ENCODE measurements at regions not wholly inside any gene's neighbourhood (a gene's known extent, or its start where the extent isn't known, plus 50 kb on each side); places are given as distances from the start of the nearest gene placed in this dataset.

DNA sequence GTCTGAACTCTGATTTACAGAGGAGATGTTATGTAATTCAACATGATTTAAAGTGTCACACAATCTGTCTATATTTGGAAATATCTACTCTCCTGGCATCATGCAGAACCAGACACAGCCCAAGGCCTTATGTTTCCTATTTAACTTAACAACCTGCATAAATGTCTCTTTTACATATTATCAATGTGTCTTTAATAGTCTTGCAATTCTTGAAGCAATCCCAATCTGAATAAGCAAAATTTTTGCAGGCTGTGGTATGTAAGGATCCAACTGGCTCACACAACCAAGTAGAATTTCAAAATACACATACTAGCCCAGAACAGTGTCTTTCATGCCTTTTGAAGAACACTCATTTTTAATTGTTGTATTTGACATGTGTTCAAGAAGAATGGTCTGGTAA is 443.2 kb downstream of the MAFB start:
- DNase-seq (ENCODE audit: extremely low read depth, low read depth, low spot score), result no peak

DNA sequence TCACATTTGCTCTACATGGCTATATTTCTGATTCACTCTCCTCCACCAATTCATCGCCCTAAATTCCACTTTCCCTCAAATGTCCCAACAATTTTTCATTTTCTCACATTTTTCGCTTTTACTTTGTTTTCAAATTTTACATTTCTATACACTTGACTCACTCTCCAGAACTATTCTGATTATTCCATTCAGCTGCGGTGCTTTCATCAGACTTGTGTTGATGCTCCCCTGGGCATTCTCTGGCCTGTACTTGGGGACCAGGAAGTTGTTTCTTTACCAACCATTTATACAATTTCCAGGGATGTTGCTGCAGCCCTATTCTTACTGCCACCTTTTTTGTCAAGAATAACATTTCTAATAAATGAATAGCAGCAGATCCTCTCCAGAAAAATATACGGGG is 444.8 kb downstream of the MAFB start:
- no peak for DNase-seq (ENCODE audit: extremely low read depth, low read depth, low spot score)

DNA sequence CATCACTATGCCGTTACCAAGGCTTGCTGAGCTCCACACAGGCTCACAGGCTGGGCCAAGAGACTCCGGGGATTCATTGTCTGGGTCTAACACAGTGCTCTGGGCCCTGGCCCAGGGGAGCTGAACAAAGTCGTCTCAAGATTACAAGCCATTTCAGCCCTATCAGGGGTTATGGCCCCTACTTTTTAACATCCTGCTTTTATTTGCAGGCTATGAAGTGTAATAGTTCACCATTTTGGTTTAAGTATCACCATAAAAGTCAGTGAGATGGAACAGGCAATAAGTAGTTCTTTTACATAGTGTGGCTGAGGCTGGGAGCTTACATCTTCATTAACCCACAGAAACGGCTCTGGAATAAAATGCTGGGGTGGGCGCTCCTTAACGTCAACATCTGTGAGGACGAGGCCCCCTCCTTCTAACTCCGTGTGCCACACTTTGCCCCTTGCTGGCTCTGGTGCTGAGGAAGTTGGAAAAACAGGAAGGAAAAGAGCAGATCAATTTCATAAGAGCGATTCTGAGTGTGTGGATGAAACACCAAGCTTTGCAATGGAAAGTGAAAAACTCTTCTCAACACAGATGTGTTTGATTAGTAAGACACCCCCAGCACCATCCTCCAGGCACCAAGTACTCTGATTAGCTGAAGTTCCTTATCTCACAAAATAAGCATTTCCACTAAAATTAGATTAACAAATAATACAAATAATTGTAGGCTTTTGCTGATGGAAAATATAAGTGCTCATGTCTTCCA is 447.3 kb downstream of the MAFB start:
- no peak for DNase-seq (ENCODE audit: extremely low read depth, low read depth, low spot score)

DNA sequence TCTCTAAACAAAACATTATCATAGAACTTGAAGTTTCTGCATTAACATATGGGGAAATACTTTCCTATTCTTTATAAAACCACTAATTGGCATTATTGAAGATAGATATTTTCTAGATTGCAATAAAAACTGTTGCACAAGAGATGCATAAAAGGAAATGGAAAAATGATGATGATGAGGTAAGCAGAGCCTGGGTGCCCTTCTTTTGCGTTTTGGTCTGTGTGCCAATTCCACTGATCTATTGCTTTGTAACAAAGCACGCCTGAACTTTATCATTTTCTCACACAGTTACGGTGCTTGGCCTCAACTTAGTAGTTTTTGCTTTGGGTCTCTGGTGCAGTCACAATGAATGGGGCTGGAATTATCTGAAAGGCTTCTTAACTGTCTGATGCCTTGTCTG is 450.5 kb downstream of the MAFB start:
- no peak for DNase-seq (ENCODE audit: extremely low read depth, low read depth, low spot score)

DNA sequence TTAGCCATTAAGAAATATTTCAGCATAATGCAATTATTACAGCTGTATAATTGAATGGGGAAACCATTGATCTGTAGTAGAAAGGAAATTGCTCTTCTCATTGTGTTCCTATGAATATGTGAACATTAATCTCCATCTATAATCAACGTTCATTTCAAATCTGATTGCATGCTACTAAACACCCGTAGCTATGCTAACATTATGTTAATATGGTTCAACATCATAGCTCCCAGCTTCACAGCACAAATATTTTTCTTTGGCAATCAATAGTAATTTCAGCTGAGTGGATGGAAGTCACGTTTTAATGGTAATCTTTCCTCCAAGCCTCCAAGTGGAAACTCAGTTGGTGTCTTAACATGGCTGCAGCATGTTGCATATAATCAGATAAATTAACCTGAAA is 454.4 kb downstream of the MAFB start:
- DNase-seq (ENCODE audit: extremely low read depth, low read depth, low spot score), result no peak

DNA sequence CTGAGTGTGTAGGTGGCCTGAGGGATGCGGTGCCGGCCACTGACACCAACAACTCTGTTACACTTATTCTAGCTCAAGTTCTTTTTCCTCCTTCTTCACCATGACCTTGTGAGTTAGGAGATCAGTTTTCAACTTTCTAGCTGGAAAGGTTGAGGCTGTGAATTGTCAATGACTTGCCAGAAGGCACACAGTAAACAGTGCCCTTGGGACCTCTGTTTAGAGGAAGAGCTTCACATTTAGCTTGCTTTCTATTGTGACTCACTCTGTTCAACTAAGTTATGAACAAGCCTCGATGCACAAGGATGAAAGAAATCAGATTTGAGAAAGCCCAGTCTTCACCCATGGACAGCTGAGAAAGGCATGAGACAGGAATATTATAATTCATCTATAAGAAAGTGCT is 455.6 kb downstream of the MAFB start:
- no peak for DNase-seq (ENCODE audit: extremely low read depth, low read depth, low spot score)

DNA sequence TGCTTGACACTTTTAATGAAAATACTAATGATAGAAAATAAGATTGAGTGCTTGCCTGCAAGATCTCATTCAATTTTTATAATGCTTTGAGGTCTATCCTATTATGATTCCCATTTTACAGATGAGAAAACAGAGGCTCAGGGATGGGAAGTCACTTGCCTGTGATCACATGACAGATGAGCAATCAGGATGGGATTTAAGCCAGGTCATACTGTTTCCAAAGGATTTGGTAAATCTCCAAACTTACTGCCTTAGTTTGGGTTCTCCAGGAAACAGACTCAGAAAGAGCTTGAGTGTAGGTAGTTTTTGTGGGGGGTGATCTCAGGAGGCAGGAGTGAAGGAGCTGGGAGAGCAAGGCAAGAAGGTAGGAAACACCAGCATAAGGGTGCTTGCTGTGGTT is 456.3 kb downstream of the MAFB start:
- no peak for DNase-seq (ENCODE audit: extremely low read depth, low read depth, low spot score)

DNA sequence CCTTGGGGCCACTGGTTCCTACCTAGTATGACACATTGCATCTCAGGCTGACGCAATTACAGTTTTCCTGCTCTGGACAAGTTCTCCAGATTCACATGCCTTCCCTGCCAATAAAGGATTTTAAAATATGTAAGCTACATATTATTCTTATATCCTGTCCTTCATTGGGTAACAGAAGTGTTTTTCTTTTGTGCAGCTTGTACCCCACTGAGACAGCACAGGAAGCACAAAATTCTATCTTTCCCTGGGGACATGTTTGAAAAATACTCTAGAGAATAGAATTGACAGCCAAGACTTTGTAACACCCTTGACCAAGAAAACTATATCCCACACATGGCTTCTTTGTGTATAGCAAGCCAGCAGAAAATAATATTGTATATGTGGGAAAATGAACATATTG is 456.8 kb downstream of the MAFB start:
- no peak for DNase-seq (ENCODE audit: extremely low read depth, low read depth, low spot score)

DNA sequence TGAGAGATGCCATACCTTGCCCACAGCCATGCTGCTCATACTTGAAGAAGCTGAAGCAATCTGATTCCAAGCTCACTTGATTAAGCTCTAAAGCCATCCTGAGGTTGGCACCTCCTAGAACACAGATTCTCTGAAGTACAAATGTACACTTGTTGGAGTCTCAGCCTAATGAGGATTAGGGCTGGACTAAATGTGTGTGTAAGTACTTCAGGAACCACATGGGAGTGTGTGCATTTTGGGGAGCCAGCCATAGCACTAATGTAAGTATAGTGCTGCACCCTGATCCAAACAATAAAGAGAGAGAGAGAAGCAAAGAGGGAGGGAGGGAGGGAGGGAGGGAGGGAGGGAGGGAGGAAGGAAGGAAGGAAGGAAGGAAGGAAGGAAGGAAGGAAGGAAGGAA is 458.6 kb downstream of the MAFB start:
- no peak for DNase-seq (ENCODE audit: extremely low read depth, low read depth, low spot score)

DNA sequence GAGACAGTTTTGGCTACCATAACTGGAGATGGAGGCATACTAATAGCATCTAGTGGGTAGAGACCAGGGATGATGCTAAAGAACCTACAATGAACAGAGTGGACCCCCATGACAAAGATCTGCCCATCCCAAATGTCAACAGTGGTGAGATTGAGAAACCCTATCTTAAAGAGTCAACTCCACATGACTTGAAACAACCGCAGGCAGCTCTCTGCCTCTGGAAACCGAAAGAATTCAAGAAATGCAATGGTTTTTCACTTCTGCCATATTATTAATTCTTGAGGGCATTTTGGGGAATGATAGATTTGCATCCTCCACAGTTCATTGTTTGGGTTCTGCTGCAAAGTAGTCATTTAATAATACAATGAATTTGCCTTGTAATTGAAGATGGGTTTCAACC is 463.4 kb downstream of the MAFB start:
- DNase-seq (ENCODE audit: extremely low read depth, low read depth, low spot score), result no peak

DNA sequence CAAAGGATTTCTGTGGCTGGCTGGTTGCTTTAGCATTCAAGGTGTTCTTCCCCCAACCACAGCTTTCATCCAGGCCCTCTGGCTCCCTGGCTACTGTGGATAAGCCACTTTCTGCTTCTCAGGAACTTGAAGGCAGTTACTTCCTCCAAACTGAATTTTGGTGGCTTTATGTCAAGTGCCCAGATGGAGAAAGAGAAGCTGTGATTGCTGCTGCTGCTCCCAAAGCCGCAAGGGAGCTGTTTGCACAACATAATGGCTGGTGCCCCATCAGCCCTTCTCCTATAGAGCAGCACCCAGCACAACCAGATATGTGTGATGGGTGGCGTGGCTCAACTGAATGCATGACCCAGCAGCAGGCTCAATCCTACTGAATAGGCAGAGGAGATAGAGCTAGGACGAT is 465.2 kb downstream of the MAFB start:
- DNase-seq (ENCODE audit: extremely low read depth, low read depth, low spot score), result no peak

DNA sequence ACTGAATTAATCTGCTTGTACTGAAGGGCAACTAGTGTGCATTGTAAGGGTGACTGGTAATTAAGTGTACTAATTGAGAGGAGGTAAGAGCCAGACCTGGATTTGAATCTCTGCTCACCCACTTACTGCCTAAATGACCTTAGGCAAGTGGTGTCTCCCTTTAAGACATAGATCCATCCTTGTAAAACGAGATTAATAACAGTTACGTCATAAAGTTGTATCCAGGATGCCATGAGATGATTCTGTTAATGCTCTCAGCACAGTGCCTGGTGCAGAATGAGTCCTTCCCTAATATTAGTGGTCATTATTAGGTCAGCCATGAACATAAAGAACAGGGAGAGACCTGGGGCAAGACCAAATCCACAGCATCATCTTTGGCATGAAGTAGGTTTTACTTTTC is 470.1 kb downstream of the MAFB start:
- DNase-seq (ENCODE audit: extremely low read depth, low read depth, low spot score), result no peak

DNA sequence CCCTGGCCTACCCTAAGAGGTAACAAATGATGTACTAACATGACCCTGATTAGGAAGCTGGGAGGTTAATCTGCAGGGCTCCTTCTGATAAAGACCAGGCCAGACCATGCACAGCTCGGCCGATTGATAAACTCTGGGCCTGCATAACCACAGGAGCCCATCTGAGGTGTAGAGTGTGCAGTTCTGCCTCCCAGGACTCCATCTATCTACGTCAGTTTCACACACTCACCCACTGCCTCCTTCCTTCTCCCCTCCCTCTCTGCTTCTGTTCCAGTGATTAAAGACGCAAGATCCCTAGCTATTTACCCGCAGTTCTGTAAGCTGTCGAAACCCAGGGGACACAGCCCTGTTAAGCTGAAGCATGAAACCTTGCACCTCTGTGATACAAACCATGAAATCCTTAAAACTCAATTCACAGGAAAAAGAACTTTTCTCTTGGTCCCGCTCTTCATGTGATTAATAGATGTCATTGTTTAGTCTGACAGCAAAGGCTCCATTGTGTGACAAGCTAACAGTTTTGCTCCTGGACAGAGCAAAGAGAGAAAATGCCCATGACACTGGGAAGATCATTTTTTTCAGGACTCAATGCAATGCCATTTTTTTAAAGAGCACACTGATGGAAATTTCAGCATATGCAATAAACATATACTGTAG is 470.6 kb downstream of the MAFB start:
- no peak for DNase-seq (ENCODE audit: extremely low read depth, low read depth, low spot score)

DNA sequence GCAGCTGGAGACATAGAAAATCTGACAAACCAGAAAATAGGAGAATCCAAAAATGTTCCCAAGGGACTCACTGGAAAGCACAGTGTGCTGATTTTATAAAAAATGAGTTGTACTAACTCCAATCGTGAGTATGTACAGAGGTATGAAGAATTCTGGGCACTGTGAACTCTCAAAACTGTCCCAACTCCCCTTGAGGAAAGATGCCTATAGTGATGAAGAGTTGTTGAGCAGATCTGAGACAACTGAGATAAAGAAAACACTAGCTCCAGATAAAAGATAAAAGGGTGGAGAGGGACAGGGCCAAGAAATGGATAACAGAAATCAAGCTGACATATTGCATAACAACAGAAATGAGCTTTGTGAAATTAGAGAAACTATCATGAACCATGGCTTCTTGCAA is 481.4 kb downstream of the MAFB start:
- DNase-seq (ENCODE audit: extremely low read depth, low read depth, low spot score), result no peak

DNA sequence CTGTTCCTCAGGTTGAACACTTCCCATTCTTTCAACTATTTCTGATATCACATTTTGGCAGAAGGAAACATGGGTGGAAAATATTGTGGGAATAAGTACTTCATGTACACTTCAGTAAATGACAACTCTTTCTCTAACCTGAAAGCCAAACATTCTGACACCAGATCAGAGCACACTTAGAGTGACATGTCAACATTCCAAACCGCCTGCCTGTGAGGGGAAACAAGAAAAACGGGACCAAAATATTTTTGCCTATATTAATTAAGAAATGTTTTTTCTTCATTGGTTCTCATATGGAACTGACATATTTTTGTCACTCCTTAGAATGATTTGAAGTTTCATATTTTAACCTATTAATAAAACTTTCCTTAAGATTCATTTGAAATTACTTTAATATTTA is 483.1 kb downstream of the MAFB start:
- DNase-seq (ENCODE audit: extremely low read depth, low read depth, low spot score), result no peak

DNA sequence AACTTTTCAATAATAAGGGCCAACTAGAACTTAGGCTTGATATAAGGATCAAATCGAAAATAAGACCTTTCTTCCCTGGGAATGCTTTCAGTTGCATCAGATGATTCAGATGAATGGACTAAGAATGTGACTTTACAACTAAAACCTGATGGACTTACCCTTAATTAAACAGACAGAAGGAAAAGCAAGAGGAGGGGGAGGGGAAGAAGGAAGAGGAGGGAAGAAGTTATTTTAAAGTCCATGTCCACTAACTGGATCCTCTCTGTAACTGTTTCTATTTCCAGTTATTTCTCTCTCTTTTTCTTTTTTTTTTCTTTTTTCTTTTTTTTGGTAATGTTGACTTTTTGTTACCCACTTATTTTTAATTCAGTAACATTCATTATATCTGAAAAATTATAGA is 486.0 kb downstream of the MAFB start:
- no peak for DNase-seq (ENCODE audit: extremely low read depth, low read depth, low spot score)

DNA sequence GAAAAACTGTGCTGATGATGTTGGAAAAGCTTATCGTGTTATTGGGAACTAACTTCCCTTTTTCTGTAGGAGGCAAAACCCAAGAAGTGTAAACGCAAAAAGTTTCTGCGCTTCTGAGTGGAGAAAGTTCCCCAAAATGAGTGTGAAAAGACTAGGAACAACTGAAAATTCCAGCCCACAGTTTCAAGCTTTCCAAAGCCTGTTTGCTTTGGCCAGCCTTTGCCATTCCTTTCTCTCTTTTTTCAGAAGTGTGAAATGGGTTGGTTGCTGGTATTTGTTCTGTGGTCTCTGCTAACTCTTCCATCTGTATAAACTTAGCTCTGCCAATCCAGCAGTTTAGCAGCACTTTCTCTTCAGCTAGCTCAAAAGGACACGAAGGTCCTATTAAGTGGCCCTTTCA is 491.3 kb downstream of the MAFB start:
- no peak for DNase-seq (ENCODE audit: extremely low read depth, low read depth, low spot score)

DNA sequence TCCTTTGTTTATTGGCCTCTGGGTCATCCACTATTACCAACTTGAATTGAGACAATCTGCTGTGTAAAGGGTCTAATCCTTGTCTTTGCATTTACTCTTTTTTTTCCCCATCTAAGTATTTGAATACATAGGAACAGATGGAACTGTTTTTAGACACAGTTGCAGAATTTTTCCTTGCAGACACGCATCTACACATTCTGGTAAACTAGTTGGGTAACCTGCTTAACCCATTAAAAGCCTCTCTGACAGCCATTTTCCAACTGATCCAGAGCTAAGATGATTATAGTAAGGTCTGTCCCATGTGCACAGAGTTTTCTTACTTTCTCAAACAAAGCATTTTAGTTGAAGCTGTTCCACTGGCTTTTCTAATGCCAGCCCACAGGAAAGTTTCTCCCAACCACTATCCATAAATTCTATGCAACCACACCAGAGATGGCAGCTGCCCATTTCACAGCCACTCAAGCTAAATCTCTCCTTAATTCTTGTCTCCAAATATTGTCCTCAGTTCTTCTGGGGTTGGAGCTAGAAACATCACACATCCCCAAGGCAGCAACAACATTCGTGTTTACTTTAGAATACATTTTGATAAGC is 492.1 kb downstream of the MAFB start:
- no peak for DNase-seq (ENCODE audit: extremely low read depth, low read depth, low spot score)

DNA sequence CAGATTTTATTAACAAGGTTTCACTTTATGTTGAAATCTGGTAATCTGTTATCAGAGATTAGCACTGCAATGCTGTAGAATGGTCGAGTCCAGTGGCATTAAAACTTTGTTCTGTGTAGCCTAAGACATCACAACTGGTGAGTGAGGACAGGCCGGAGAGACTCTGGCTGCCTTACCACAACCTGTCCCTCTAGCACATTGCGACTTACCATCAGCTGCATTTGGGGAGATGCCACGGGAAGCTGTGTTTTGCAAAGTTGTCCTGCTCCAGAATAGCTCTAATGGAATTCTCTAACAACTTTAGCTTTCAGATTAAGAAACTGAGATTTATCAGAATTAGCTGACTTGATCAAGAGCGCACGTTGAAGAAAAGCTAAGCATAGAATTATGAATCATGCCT is 493.3 kb downstream of the MAFB start:
- no peak for DNase-seq (ENCODE audit: extremely low read depth, low read depth, low spot score)

DNA sequence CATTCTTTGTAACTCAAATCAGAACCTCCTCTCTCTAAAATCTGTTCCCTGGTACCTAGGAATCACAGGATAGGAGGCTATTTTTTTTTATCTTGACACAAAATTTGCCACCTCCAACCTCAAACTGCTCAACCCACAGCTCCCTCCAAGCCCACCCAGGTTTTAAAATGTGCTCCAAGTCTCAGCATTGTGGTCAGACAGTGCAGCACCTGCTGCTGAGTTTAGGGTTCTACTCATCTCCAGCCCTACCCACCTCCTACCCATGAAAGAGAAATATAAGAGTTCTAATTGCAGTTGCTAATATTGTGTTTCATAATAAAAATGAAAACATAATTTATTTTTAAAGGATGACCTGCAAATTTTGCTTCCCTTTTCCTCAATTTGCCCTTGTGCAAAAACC is 496.5 kb downstream of the MAFB start:
- DNase-seq (ENCODE audit: extremely low read depth, low read depth, low spot score), result no peak

DNA sequence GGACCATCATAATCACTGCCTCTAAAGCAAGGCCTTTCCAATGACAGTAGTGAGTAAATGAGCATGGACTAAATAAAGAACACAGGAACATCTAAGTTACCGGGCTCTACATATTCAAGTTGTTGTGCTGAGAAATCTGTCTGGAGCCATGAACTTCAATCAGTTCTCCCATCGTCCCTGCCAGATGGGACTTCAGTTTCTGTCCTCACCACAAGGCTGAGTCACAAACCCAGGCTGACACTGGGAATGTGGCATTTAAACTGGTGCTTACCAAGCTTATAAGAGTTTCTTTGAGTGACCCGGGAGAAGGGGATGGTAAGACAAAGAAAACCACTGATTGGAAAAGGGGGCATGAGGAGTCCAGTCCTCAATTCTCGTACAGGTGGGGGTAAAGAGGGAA is 497.0 kb downstream of the MAFB start:
- no peak for DNase-seq (ENCODE audit: extremely low read depth, low read depth, low spot score)

DNA sequence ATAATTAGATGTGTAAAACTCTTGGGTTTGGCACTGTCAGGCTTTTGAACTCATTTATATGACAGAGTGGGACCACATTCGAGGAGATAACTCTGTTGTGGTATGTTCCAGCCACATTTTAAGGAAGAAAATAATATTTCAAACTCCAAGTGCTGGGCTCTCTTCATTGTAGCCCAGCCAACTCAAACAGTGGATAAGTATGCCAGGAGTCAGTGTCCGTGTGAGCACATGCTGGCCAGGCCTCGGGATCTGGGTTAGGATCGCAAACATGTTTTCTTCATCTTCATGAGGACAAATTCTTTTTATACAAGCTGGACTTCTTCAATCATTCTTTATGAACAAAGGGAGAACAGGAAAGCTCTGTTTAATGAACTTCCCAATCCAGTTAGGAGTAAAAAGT is 497.5 kb downstream of the MAFB start:
- no peak for DNase-seq (ENCODE audit: extremely low read depth, low read depth, low spot score)
